GM23338 (cell line): ENCODE measurements at regions not wholly inside any gene's neighbourhood (a gene's known extent, or its start where the extent isn't known, plus 50 kb on each side); places are given as distances from the start of the nearest gene placed in this dataset.

Experiments
- ATAC-seq: fragments of 200-7000 bp; cut with Tn5 transposase; 3 replicates; pipeline ENCODE4 v1.9.1; 2020
- DNase-seq: peaks from one replicate; pipeline ENCODE4 v3.0.0-alpha.2; 2015; ENCODE audit warnings: low spot score
- H2AFZ ChIP-seq: fragments of 200-600 bp; sonication (generic); 2 replicates; pipeline ENCODE4 v1.8.0; 2016; ENCODE audit warnings: antibody characterized with exemption, mild to moderate bottlenecking, moderate library complexity
- H3F3A ChIP-seq: fragments of 200-600 bp; sonication (generic); replicated peaks from 2 replicates; pipeline ENCODE4 v1.8.0; 2017; ENCODE audit warnings: antibody characterized with exemption, mixed run types, low read depth
- H3K27ac ChIP-seq: fragments of 200-600 bp; sonication (generic); 2 replicates; pipeline ENCODE4 v1.6.1; 2016; ENCODE audit warnings: low read depth
- H3K27me3 ChIP-seq: fragments of 200-600 bp; sonication (generic); 2 replicates; pipeline ENCODE4 v1.8.0; 2016; ENCODE audit warnings: mild to moderate bottlenecking, mixed run types, moderate library complexity; ENCODE audit not compliant: insufficient read depth
- H3K36me3 ChIP-seq: fragments of 200-600 bp; sonication (generic); 2 replicates; pipeline ENCODE4 v1.8.0; 2016; ENCODE audit warnings: mild to moderate bottlenecking; ENCODE audit not compliant: insufficient read depth
- H3K4me1 ChIP-seq: fragments of 200-600 bp; sonication (generic); 2 replicates; pipeline ENCODE4 v1.8.0; 2016; ENCODE audit warnings: mild to moderate bottlenecking, moderate library complexity; ENCODE audit not compliant: insufficient read depth
- H3K4me2 ChIP-seq: fragments of 200-600 bp; sonication (generic); 2 replicates; pipeline ENCODE4 v1.7.1; 2017; ENCODE audit warnings: mixed run types
- H3K4me3 ChIP-seq: fragments of 200-600 bp; sonication (generic); 2 replicates; pipeline ENCODE4 v1.6.1; 2016; ENCODE audit warnings: mixed run types
- H3K79me2 ChIP-seq: fragments of 200-600 bp; sonication (generic); replicated peaks from 2 replicates; pipeline ENCODE4 v1.8.0; 2017; ENCODE audit warnings: mild to moderate bottlenecking; ENCODE audit not compliant: insufficient read depth
- H3K9me2 ChIP-seq: fragments of 200-600 bp; sonication (generic); 2 replicates; pipeline ENCODE4 v1.8.0; 2017; ENCODE audit not compliant: insufficient read depth
- H4K20me1 ChIP-seq: fragments of 200-600 bp; sonication (generic); replicated peaks from 2 replicates; pipeline ENCODE4 v1.8.0; 2017; ENCODE audit warnings: mild to moderate bottlenecking; ENCODE audit not compliant: insufficient read depth
- H3K27ac Mint-ChIP-seq: 2 replicates; pipeline ENCODE4 v1.8.0; 2020; ENCODE audit warnings: inconsistent platforms, mild to moderate bottlenecking, moderate library complexity, mixed read lengths
- H3K27me3 Mint-ChIP-seq: 3 replicates; pipeline ENCODE4 v1.8.0; 2022; ENCODE audit warnings: low read depth, mild to moderate bottlenecking, moderate library complexity, mixed read lengths, inconsistent platforms; ENCODE audit not compliant: insufficient read depth, poor library complexity
- H3K36me3 Mint-ChIP-seq: 3 replicates; pipeline ENCODE4 v1.8.0; 2021; ENCODE audit warnings: low read depth, mild to moderate bottlenecking, inconsistent platforms, moderate library complexity, mixed read lengths
- H3K4me1 Mint-ChIP-seq: 3 replicates; pipeline ENCODE4 v1.8.0; 2020; ENCODE audit warnings: mild to moderate bottlenecking, inconsistent platforms, mixed read lengths
- H3K4me3 Mint-ChIP-seq: 3 replicates; pipeline ENCODE4 v1.8.0; 2021; ENCODE audit warnings: moderate library complexity, mild to moderate bottlenecking, inconsistent platforms, mixed read lengths
- H3K9me3 Mint-ChIP-seq: 3 replicates; pipeline ENCODE4 v1.8.0; 2020; ENCODE audit warnings: moderate library complexity, mild to moderate bottlenecking, inconsistent platforms, mixed read lengths
- EZH2 ChIP-seq: fragments of 200-600 bp; sonication (generic); IDR thresholded peaks from one replicate; pipeline ENCODE4 v1.8.0; 2017; ENCODE audit warnings: antibody characterized with exemption, mild to moderate bottlenecking, low read depth; ENCODE audit not compliant: unreplicated experiment
- EZH2phosphoT487 ChIP-seq: fragments of 200-600 bp; sonication (generic); IDR thresholded peaks from one replicate; pipeline ENCODE4 v1.8.1; 2018; ENCODE audit warnings: antibody characterized with exemption; ENCODE audit not compliant: unreplicated experiment
- JUNB ChIP-seq: IDR thresholded peaks from one replicate; pipeline ENCODE4 v1.6.1; 2016; ENCODE audit warnings: antibody characterized with exemption; ENCODE audit not compliant: unreplicated experiment
- POLR2AphosphoS5 ChIP-seq: IDR thresholded peaks from 2 replicates; pipeline ENCODE4 v1.6.1; 2016; ENCODE audit warnings: antibody characterized with exemption, low read depth
- REST ChIP-seq: IDR thresholded peaks from one replicate; pipeline ENCODE4 v1.6.1; 2018; ENCODE audit warnings: antibody characterized with exemption; ENCODE audit not compliant: unreplicated experiment
- ZNF114 ChIP-seq: fragments of 250-450 bp; sonication (Bioruptor Pico); IDR thresholded peaks from 2 replicates; pipeline ENCODE4 v1.5.0; 2020; ENCODE audit warnings: mild to moderate bottlenecking, moderate library complexity
- ZNF331 ChIP-seq: fragments of 250-450 bp; sonication (Bioruptor Pico); IDR thresholded peaks from 2 replicates; pipeline ENCODE4 v1.5.0; 2020; ENCODE audit warnings: low read depth, mild to moderate bottlenecking, moderate library complexity
- ZNF462 ChIP-seq: fragments of 250-450 bp; sonication (Bioruptor Pico); IDR thresholded peaks from 2 replicates; pipeline ENCODE4 v1.5.0; 2020; ENCODE audit warnings: mild to moderate bottlenecking, moderate library complexity

- Mint-ChIP-seq H3K4me3 (no peak overlapping the region), H3K36me3 (no peaks in the 10 kb centered on the region), H3K27ac (no peak overlapping the region), H3K9me3 (no peaks in the 10 kb centered on the region), H3K4me1 (no peaks in the 10 kb centered on the region), H3K27me3 (no peaks in the 10 kb centered on the region)
- TF ChIP-seq JUNB (no peak), EZH2 (no peak), POLR2AphosphoS5 (no peak), REST (no peak), ZNF331 (CRISPR knock-in tag) (no peak), ZNF462 (no peak), EZH2phosphoT487 (no peak), ZNF114 (CRISPR knock-in tag) (no peak)
- ATAC-seq (no peak), DNase-seq (no peak)
- H2AFZ ChIP-seq: no peak overlapping the region
- no peaks in the 10 kb centered on the region for H3K79me2 ChIP-seq
- no peak overlapping the region for H3K4me3 ChIP-seq
- H3K27me3 ChIP-seq: no peaks in the 10 kb centered on the region
- no peaks in the 10 kb centered on the region for H3K36me3 ChIP-seq
- H3K27ac ChIP-seq: no peak overlapping the region
- no peak overlapping the region for H3K4me2 ChIP-seq
- H3F3A ChIP-seq: no peaks in the 10 kb centered on the region
- H3K9me2 ChIP-seq: peaks cover 13% of the 10 kb centered on the region; the same call in 1 of the 2 replicates
- H4K20me1 ChIP-seq: no peaks in the 10 kb centered on the region
- no peaks in the 10 kb centered on the region for H3K4me1 ChIP-seq
Observed at GRCh38 chr7:33814400-33814799, 90.9 kb upstream of the BMPER start.
